Erythroblast (primary cell): ENCODE measurements at regions not wholly inside any gene's neighbourhood (a gene's known extent, or its start where the extent isn't known, plus 50 kb on each side); places are given as distances from the start of the nearest gene placed in this dataset.

Source experiments
- GATA1 ChIP-seq: IDR thresholded peaks from 2 replicates; pipeline ENCODE4 v1.6.1; 2011; ENCODE audit warnings: low read depth, mild to moderate bottlenecking, control low read depth, low read length, moderate library complexity
- POLR2A ChIP-seq: IDR thresholded peaks from 2 replicates; pipeline ENCODE4 v1.6.1; 2011; ENCODE audit warnings: mild to moderate bottlenecking, low read length

GRCh38 chr14:53874704-53875103 is 81.9 kb downstream of the BMP4 start:
- TF ChIP-seq POLR2A, result no peak
- TF ChIP-seq GATA1, result no peak
